ENCODE measurements at regions not wholly inside any gene's neighbourhood (a gene's known extent, or its start where the extent isn't known, plus 50 kb on each side); places are given as distances from the start of the nearest gene placed in this dataset.

GRCh38 chr9:16033921-16034691, 481.3 kb downstream of the CCDC171 start:
- H3K4me1 ChIP-seq (ENCODE audit: control insufficient read depth, insufficient read depth, low read length, unreplicated experiment), result peaks cover 30% of the 10 kb centered on the region

DNA sequence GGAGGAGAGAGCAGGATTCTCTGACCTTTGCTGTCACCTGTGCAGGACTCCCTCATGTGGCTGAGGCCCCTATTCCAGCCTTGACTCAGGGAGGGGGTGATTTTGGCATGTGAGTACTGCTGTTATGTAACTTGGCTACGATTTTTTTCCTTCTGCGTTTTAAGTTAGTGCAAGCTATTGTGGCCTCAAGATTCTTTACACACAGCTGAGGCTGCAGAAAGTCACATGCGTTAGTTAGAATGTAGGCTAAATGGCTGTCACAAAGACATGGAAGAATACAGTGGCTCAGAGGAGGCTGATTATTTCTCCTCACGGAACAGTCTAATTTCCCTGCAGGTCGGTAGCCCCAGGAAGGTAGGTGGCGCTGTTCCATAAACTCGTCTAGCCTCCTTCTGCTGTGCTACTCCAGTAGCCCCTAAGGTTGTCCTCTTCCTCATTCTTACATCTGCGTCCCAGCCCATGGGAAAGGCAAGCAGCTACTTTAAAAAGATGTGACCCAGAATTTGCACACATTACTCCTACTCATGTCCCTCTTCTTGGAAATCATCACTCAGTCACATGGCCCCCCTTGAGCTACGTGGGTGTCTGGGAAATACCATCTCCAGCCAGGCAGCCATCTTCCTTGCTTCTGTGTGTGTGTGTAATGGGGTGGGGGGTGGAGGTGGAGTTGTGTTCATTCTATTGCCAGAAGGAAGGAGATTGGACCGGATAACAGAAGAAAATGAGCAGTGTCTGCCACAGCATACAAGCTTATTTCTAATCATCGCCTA, 486.6 kb downstream of the CCDC171 start:
- H3K27me3 ChIP-seq (ENCODE audit: insufficient read depth, low read length), result no peaks in the 10 kb centered on the region
- no peak overlapping the region for H3K4me3 ChIP-seq (ENCODE audit: low read depth, low read length)
- H3K4me1 ChIP-seq (ENCODE audit: control insufficient read depth, insufficient read depth, low read length, unreplicated experiment), result peaks cover 8% of the 10 kb centered on the region
- no peaks in the 10 kb centered on the region for H3K79me2 ChIP-seq (ENCODE audit: control insufficient read depth, insufficient read depth, low read length, unreplicated experiment)
- no peaks in the 10 kb centered on the region for H3K36me3 ChIP-seq (ENCODE audit: insufficient read depth, low read length)
- H3K27ac ChIP-seq (ENCODE audit: low read depth, low read length), result no peak overlapping the region
- no peak overlapping the region for H2AFZ ChIP-seq (ENCODE audit: low read length, unreplicated experiment)

More at GRCh38 chr9:16033921-16034691, 481.3 kb downstream of the CCDC171 start:
- Histone ChIP-seq H3K79me2 (ENCODE audit: control insufficient read depth, insufficient read depth, low read length, unreplicated experiment) (no peaks in the 10 kb centered on the region), H3K27me3 (ENCODE audit: insufficient read depth, low read length) (no peaks in the 10 kb centered on the region), H3K4me3 (ENCODE audit: low read depth, low read length) (no peak overlapping the region), H3K36me3 (ENCODE audit: insufficient read depth, low read length) (no peaks in the 10 kb centered on the region), H2AFZ (ENCODE audit: low read length, unreplicated experiment) (no peak overlapping the region), H3K27ac (ENCODE audit: low read depth, low read length) (no peak overlapping the region)

GRCh38 chr9:16039988-16040761, 487.3 kb downstream of the CCDC171 start:
- no peak overlapping the region for H3K4me3 ChIP-seq (ENCODE audit: low read depth, low read length)
- no peak overlapping the region for H2AFZ ChIP-seq (ENCODE audit: low read length, unreplicated experiment)
- no peaks in the 10 kb centered on the region for H3K79me2 ChIP-seq (ENCODE audit: control insufficient read depth, insufficient read depth, low read length, unreplicated experiment)
- no peaks in the 10 kb centered on the region for H3K36me3 ChIP-seq (ENCODE audit: insufficient read depth, low read length)
- H3K4me1 ChIP-seq (ENCODE audit: control insufficient read depth, insufficient read depth, low read length, unreplicated experiment), result peaks cover 13% of the 10 kb centered on the region
- H3K27ac ChIP-seq (ENCODE audit: low read depth, low read length), result no peak overlapping the region
- H3K27me3 ChIP-seq (ENCODE audit: insufficient read depth, low read length), result no peaks in the 10 kb centered on the region

DNA sequence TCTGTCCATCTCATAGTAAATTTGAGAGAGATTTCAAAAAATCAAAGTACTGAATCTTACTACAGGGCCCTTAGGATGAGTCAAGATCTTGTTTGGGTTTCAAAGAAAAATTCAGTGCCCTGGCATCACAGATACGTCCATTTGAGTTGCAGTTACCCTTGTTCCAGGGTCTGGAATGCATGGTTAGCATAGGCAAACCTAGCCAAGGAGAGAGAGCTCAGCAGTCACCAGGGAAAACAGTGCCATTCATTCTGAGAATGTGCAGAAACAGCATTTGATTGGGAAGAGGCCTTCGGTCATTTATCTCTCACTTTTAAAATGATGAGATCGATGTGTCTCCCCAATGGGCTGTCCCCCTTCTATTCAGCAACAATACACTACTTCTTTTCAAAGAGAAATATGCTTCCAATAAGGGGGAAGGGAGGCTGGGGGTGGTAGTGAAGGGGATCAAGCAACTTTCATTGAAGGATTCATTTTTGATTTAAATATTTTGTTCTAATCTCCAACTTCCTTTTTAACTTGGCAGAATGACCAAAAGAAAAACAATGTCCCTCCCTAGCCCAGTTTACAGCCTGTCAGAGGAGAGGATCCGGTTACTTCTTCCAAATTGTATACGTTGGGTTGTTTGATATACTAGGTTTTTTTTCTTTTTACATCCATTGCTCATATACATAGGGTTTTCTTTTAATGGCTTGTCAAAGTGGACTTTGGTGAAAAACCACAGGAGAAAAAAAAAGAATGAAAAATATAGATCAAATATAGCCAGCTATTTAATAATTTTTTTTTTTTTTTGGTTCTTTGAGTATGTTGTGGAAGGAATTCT, 491.1 kb downstream of the CCDC171 start:
- peak overlapping the region; percentile 65 for H2AFZ ChIP-seq (ENCODE audit: low read length, unreplicated experiment)
- no peaks in the 10 kb centered on the region for H3K36me3 ChIP-seq (ENCODE audit: insufficient read depth, low read length)
- no peak overlapping the region; the same call in 1 of the 2 replicates for H3K27ac ChIP-seq (ENCODE audit: low read depth, low read length)
- no peaks in the 10 kb centered on the region for H3K79me2 ChIP-seq (ENCODE audit: control insufficient read depth, insufficient read depth, low read length, unreplicated experiment)
- H3K4me3 ChIP-seq (ENCODE audit: low read depth, low read length), result peak overlapping the region; percentile 26; the same call in 1 of the 2 replicates
- peaks cover 13% of the 10 kb centered on the region for H3K4me1 ChIP-seq (ENCODE audit: control insufficient read depth, insufficient read depth, low read length, unreplicated experiment)
- no peaks in the 10 kb centered on the region for H3K27me3 ChIP-seq (ENCODE audit: insufficient read depth, low read length)

GRCh38 chr9:16044579-16044881, 491.7 kb downstream of the CCDC171 start:
- Histone ChIP-seq H2AFZ (ENCODE audit: low read length, unreplicated experiment) (peak overlapping the region; percentile 18), H3K27ac (ENCODE audit: low read depth, low read length) (peak overlapping the region; percentile 13; the same call in 1 of the 2 replicates), H3K36me3 (ENCODE audit: insufficient read depth, low read length) (no peaks in the 10 kb centered on the region)

DNA sequence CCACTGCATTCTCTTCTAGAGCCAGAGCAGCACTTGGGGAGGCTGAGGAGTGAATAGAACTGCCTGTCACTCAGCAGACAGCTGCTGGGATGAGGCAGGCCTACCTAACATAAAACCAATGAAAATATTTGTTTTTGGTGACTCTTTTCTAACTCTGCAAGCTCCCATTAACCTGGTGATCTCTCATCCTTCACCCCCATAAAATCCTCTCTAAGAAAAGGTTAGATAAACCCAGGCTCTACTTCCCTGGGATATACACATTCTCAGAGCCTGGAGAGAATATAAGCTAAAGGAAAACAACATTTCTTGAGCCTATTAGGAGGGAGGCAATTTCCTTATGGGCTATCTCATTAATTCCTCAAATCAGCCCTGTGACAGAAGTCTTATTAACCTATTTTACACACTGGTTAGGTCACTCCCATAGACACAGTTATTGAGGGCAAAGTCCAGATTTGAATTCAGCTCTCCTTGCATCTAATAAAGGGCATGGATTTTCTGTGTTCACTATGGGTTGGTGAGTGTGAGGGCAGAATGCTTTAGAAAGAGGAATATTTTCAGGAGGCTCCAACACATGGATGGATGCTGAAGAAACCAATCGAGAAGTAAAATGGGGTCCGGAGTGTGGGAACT, 492.9 kb downstream of the CCDC171 start:
- Histone ChIP-seq H3K36me3 (ENCODE audit: insufficient read depth, low read length) (no peaks in the 10 kb centered on the region), H2AFZ (ENCODE audit: low read length, unreplicated experiment) (no peak overlapping the region), H3K27me3 (ENCODE audit: insufficient read depth, low read length) (no peaks in the 10 kb centered on the region), H3K4me3 (ENCODE audit: low read depth, low read length) (no peak overlapping the region), H3K79me2 (ENCODE audit: control insufficient read depth, insufficient read depth, low read length, unreplicated experiment) (no peaks in the 10 kb centered on the region), H3K27ac (ENCODE audit: low read depth, low read length) (no peak overlapping the region), H3K4me1 (ENCODE audit: control insufficient read depth, insufficient read depth, low read length, unreplicated experiment) (peaks cover 13% of the 10 kb centered on the region)

More at GRCh38 chr9:16044579-16044881, 491.7 kb downstream of the CCDC171 start:
- H3K4me1 ChIP-seq (ENCODE audit: control insufficient read depth, insufficient read depth, low read length, unreplicated experiment), result peaks cover 13% of the 10 kb centered on the region
- H3K79me2 ChIP-seq (ENCODE audit: control insufficient read depth, insufficient read depth, low read length, unreplicated experiment), result no peaks in the 10 kb centered on the region
- H3K27me3 ChIP-seq (ENCODE audit: insufficient read depth, low read length), result no peaks in the 10 kb centered on the region
- H3K4me3 ChIP-seq (ENCODE audit: low read depth, low read length), result no peak overlapping the region

- H3K27me3 ChIP-seq (ENCODE audit: insufficient read depth, low read length), result no peaks in the 10 kb centered on the region
Observed at GRCh38 chr9:16046713-16047112, 493.9 kb downstream of the CCDC171 start.

DNA sequence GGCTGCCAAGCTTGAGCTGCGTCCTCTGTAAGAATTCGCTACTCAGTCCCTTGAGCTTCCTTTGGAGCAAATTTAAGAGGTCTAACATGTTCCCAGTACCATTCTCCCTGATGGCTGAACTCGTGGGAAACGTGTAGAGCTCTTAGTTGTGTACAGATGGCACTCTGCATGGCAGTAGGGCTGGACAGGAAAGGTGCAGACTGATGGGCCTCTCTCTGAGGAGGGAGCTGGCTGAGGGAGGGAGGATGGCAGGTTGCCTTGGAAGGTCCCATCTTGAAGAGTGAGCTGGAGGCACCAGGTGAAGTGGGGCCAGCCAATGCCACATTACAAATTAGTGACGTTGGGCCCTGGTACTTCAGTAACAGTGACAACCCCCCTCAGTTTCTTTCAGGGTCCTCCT, 495.3 kb downstream of the CCDC171 start:
- Histone ChIP-seq H3K36me3 (ENCODE audit: insufficient read depth, low read length) (no peaks in the 10 kb centered on the region), H3K4me1 (ENCODE audit: control insufficient read depth, insufficient read depth, low read length, unreplicated experiment) (peaks cover 13% of the 10 kb centered on the region), H3K79me2 (ENCODE audit: control insufficient read depth, insufficient read depth, low read length, unreplicated experiment) (no peaks in the 10 kb centered on the region), H3K27me3 (ENCODE audit: insufficient read depth, low read length) (no peaks in the 10 kb centered on the region), H3K4me3 (ENCODE audit: low read depth, low read length) (no peak overlapping the region), H2AFZ (ENCODE audit: low read length, unreplicated experiment) (no peak overlapping the region), H3K27ac (ENCODE audit: low read depth, low read length) (no peak overlapping the region)

More at GRCh38 chr9:16046713-16047112, 493.9 kb downstream of the CCDC171 start:
- no peak overlapping the region for H3K4me3 ChIP-seq (ENCODE audit: low read depth, low read length)
- no peak overlapping the region for H2AFZ ChIP-seq (ENCODE audit: low read length, unreplicated experiment)
- no peak overlapping the region for H3K27ac ChIP-seq (ENCODE audit: low read depth, low read length)
- H3K79me2 ChIP-seq (ENCODE audit: control insufficient read depth, insufficient read depth, low read length, unreplicated experiment), result no peaks in the 10 kb centered on the region
- peaks cover 13% of the 10 kb centered on the region for H3K4me1 ChIP-seq (ENCODE audit: control insufficient read depth, insufficient read depth, low read length, unreplicated experiment)
- H3K36me3 ChIP-seq (ENCODE audit: insufficient read depth, low read length), result no peaks in the 10 kb centered on the region

DNA sequence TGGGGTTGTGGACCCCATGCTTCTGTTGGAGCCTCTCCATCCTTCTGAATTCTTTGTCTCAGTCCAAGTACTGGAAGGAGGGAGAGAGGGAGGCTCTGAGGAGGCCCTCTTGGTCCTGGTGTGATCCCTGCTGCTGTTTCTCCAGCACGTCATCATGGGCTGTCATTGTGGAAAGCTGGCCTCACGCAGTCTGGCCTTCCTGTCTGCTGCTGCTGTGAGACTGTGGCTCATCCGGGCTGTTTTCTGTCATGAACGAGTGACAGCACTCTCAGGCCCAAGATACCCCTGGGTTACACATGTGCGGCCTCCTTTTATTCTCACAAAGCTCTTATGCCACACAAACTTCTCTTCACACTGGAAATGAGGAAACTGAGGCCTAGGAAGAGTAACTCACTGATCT, 499.3 kb downstream of the CCDC171 start:
- Histone ChIP-seq H3K79me2 (ENCODE audit: control insufficient read depth, insufficient read depth, low read length, unreplicated experiment) (no peaks in the 10 kb centered on the region), H3K4me3 (ENCODE audit: low read depth, low read length) (no peak overlapping the region), H3K27me3 (ENCODE audit: insufficient read depth, low read length) (no peaks in the 10 kb centered on the region), H3K36me3 (ENCODE audit: insufficient read depth, low read length) (no peaks in the 10 kb centered on the region), H3K27ac (ENCODE audit: low read depth, low read length) (no peak overlapping the region), H2AFZ (ENCODE audit: low read length, unreplicated experiment) (no peak overlapping the region), H3K4me1 (ENCODE audit: control insufficient read depth, insufficient read depth, low read length, unreplicated experiment) (no peaks in the 10 kb centered on the region)
